Activated naive CD8-positive, alpha-beta T cell treated with anti-CD3 and anti-CD28 coated beads for 36 hours (primary cell): ENCODE measurements at regions not wholly inside any gene's neighbourhood (a gene's known extent, or its start where the extent isn't known, plus 50 kb on each side); places are given as distances from the start of the nearest gene placed in this dataset.

ENCODE experiments used
- DNase-seq: peaks from one replicate; pipeline ENCODE4 v3.0.0; 2021
- H3K27ac Mint-ChIP-seq: one replicate; pipeline ENCODE4 v1.8.0; 2022; ENCODE audit warnings: mild to moderate bottlenecking, moderate library complexity, mixed read lengths
- H3K27me3 Mint-ChIP-seq: one replicate; pipeline ENCODE4 v1.8.0; 2022; ENCODE audit warnings: mild to moderate bottlenecking, mixed read lengths
- H3K36me3 Mint-ChIP-seq: one replicate; pipeline ENCODE4 v1.8.0; 2021; ENCODE audit warnings: mild to moderate bottlenecking, mixed read lengths
- H3K4me1 Mint-ChIP-seq: one replicate; pipeline ENCODE4 v1.8.0; 2021; ENCODE audit warnings: mixed read lengths
- H3K4me3 Mint-ChIP-seq: one replicate; pipeline ENCODE4 v1.8.0; 2022; ENCODE audit warnings: mild to moderate bottlenecking, moderate library complexity, mixed read lengths
- H3K9me3 Mint-ChIP-seq: one replicate; pipeline ENCODE4 v1.8.0; 2022; ENCODE audit warnings: mixed read lengths

DNA sequence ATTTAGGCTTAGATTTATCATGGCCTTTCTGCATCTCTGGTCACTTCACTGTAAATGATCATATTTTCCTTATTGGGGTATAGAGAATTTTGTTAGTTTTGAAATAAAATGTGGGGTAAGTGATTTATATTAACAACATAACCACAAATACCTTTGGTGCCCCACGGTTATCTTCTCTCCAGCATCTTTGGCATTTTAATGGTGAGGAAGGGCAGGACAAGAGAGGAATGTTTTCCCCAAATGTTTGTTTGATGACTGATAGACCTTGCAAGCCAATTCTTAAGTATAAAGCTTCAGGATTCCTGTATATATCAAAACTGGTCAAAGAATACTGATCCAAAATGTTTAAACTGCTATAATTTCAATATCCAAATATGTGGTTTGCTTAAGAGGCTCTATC lies 171.6 kb upstream of the SMLR1 start:
- Mint-ChIP-seq H3K9me3 (peaks cover 3% of the 10 kb centered on the region), H3K4me1 (no peaks in the 10 kb centered on the region), H3K27me3 (no peaks in the 10 kb centered on the region), H3K36me3 (no peaks in the 10 kb centered on the region), H3K27ac (no peak overlapping the region), H3K4me3 (no peak overlapping the region)
- no peak for DNase-seq

DNA sequence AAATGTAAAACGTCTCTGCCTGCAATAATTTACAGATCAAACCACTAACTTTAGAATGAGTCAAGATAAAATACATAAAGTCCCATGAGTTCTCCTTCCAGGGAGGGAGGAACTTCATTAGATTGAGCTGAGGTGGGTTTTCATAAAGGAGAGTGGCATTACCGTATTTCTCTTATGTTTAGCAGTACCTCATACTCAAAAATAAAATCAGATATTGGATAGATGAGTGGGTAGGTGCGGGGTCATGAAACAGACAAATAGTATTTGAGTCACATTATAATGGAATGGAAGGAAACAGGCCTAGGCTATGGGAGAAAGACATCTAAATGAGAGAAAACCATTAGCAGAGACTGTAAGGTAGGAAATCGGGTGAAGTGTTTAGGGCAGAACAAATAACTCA lies 166.1 kb upstream of the SMLR1 start:
- H3K4me1 Mint-ChIP-seq, result no peaks in the 10 kb centered on the region
- H3K36me3 Mint-ChIP-seq, result no peaks in the 10 kb centered on the region

DNA sequence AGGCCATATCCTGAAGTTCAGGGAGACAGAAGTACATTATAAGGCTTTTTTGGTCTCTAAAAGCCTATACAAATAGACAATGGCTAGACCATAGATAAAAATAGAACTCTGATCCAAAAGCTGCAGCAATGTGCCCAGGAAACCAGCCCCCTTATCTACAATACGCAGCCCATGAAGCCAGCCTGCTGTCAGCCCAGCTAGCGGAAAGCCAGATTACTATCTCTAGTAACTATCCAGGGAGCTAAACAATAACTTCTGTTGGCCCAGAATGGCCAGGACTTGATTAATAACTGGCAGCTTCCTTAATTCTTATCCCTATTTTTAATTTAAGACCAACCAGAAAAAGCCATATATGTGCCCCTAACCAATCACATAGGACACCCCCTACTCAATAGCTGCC lies 160.4 kb upstream of the SMLR1 start:
- Mint-ChIP-seq H3K27ac (no peak overlapping the region), H3K27me3 (no peaks in the 10 kb centered on the region), H3K36me3 (no peaks in the 10 kb centered on the region), H3K4me1 (no peaks in the 10 kb centered on the region), H3K9me3 (peaks cover 2% of the 10 kb centered on the region), H3K4me3 (no peak overlapping the region)
- DNase-seq, result no peak

More for the DNA sequence above, 166.1 kb upstream of the SMLR1 start:
- H3K9me3 Mint-ChIP-seq, result peaks cover 5% of the 10 kb centered on the region
- no peaks in the 10 kb centered on the region for H3K27me3 Mint-ChIP-seq
- no peak overlapping the region for H3K4me3 Mint-ChIP-seq
- no peak for DNase-seq
- no peak overlapping the region for H3K27ac Mint-ChIP-seq

DNA sequence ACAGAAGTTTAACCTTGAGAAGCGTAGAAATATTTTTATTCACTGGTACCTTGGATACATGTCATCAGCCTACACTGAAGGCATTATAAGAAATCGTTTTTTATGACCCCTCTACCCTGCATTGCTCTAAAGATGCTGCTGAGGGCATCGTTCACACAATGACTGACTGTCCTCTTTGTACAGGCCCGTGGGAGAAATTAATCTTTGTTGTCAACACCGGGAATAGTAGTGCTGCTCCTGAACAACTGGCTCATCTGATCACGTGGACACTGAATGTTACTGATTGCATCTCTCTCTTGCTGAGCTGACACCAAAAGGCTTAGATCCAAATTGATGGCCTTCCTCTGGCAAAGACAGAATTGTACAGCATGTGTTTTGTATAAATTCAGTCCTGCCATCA lies 157.1 kb upstream of the SMLR1 start:
- H3K27me3 Mint-ChIP-seq, result no peaks in the 10 kb centered on the region
- H3K9me3 Mint-ChIP-seq, result peaks cover 1% of the 10 kb centered on the region
- no peak for DNase-seq
- no peaks in the 10 kb centered on the region for H3K36me3 Mint-ChIP-seq
- H3K4me1 Mint-ChIP-seq, result no peaks in the 10 kb centered on the region
- no peak overlapping the region for H3K27ac Mint-ChIP-seq
- H3K4me3 Mint-ChIP-seq, result no peak overlapping the region

DNA sequence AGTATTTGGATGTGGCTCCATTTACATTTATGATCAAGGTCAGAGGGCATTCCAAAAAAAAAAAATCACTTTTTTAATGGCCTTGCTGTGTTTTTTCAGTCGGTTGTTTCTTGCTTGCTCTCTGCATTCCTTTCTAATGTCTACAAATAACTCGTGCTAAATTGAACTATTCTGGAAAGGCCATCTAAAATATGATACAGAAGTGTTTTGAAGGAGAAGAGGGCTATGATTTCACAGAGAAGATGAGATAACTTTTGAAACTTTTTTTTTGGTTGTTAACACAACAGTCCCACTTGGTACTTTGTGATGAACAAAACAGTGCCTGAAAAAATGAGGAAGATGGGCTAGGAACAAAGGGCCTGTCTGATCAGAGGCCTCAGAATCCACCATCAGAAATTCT lies 156.1 kb upstream of the SMLR1 start:
- Mint-ChIP-seq H3K9me3 (no peaks in the 10 kb centered on the region), H3K27ac (no peak overlapping the region), H3K4me1 (no peaks in the 10 kb centered on the region), H3K36me3 (no peaks in the 10 kb centered on the region), H3K27me3 (no peaks in the 10 kb centered on the region), H3K4me3 (no peak overlapping the region)
- DNase-seq, result no peak

DNA sequence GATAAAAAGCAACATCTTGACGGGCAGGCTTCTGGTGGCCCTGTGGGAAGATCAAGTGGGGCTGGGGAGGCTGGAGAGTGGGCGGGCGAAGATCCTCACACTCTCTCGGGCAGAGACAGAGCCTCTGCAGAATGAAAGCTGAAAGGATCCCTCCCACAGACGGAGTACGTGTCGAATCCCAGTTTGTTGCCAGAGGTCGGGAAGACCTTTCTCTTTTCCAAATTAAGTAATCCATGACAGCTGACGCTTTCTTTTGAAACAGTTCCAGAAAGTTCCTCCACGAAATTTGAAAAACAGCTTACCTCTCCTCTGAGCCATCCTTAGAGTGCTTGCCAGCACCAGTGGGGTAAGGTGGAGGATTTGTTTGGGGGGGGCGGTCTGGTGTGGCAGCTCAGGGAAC lies 155.6 kb upstream of the SMLR1 start:
- Mint-ChIP-seq H3K36me3 (no peaks in the 10 kb centered on the region), H3K4me3 (no peak overlapping the region), H3K27me3 (no peaks in the 10 kb centered on the region), H3K27ac (no peak overlapping the region), H3K9me3 (peaks cover 3% of the 10 kb centered on the region), H3K4me1 (no peaks in the 10 kb centered on the region)
- no peak for DNase-seq

DNA sequence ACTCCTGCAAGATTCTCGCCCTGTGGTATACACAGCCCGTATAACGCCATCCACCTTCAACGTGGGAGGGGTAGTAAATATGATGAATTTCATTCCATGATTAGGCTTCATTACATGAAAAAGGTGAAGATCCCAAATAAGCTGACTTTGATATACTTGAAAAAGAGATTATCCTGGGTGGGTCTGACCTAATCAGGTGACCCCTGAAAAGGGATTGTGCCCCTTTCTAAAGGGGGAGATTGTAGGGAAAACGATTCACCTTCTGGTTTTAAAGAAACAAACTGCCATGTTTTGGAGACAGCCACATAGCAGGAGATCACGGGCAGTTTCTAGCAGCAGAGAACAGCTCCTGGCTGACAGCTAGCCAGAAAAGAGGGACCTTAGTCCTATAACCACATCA lies 155.1 kb upstream of the SMLR1 start:
- H3K27ac Mint-ChIP-seq, result no peak overlapping the region
- peaks cover 8% of the 10 kb centered on the region for H3K9me3 Mint-ChIP-seq
- peak overlapping the region; percentile 34 for H3K4me3 Mint-ChIP-seq
- no peaks in the 10 kb centered on the region for H3K36me3 Mint-ChIP-seq
- no peaks in the 10 kb centered on the region for H3K27me3 Mint-ChIP-seq
- H3K4me1 Mint-ChIP-seq, result no peaks in the 10 kb centered on the region
- no peak for DNase-seq

DNA sequence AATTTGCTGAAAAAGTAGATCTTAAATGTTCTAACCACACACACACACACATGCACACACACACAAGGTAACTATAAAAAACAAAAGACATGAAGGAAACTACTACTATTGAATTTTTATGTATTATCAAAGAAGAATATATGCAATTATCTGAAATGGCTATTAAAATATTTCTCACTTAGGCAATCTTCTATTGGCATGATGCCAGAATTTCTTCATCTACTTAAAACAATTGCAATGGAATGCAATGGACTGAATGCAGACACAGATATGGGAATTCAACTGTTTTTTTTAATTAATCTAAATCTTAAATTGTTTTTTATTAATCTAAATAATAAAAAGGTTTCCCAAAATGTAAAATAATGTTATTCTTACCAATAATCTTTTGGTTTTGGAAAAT lies 152.6 kb upstream of the SMLR1 start:
- Mint-ChIP-seq H3K4me1 (no peaks in the 10 kb centered on the region), H3K27me3 (no peaks in the 10 kb centered on the region), H3K9me3 (peaks cover 15% of the 10 kb centered on the region), H3K4me3 (no peak overlapping the region), H3K36me3 (peaks cover 5% of the 10 kb centered on the region), H3K27ac (no peak overlapping the region)
- DNase-seq, result no peak

DNA sequence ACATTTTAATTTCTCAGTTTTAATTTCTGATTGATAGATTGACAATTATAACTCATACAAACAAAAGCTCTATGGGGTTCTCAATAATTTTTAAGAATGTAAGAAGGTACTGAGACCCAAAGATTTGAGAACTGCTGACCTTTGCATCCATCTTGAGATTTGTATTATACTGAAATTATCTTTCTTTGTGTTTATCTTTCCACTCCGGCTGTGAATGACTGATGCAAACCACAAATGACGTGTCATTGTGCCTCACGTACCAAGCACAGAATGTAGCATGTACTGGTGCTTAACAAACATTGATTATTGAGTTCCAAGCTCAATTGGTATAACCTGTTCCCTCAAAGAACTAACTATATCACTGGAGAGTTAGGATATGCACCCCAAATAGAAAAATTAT lies 152.1 kb upstream of the SMLR1 start:
- no peak overlapping the region for H3K4me3 Mint-ChIP-seq
- DNase-seq, result no peak
- H3K27me3 Mint-ChIP-seq, result no peaks in the 10 kb centered on the region
- H3K9me3 Mint-ChIP-seq, result peaks cover 18% of the 10 kb centered on the region
- no peak overlapping the region for H3K27ac Mint-ChIP-seq
- peaks cover 5% of the 10 kb centered on the region for H3K36me3 Mint-ChIP-seq
- no peaks in the 10 kb centered on the region for H3K4me1 Mint-ChIP-seq

DNA sequence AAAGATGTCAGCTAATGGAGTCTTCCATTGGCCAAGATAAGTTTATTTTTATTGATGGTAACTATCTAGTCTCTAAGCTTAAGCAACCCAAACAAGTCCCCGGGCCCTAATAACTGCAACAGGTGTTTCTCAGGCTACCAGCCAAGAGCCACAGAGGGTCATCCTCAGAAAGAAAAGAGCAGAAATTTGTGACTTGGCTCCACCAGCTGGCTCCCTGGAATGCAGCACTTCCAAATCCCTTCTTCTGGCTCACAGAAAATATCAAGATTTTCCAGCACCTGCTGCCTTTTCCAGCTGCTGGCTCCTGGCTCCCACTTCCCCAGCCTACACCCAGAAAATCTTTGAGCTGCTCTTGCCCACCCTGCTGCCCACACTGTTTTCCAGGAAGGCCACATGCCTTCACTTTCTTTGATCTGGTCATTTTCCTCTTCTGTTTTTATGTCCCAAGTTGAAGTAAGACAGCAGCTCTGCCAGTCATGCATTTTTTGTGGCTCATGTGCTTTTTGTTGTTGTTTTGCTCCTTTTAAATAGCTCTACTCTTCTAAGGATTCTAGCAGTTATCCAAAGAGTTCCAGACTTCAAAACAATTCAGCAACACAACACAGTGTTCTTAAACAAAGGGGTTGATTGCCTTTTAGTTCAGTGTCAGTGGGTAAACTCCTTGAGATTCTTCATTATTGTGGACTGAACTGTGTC lies 151.0 kb upstream of the SMLR1 start:
- no peak overlapping the region for H3K4me3 Mint-ChIP-seq
- H3K4me1 Mint-ChIP-seq, result no peaks in the 10 kb centered on the region
- DNase-seq, result no peak
- H3K9me3 Mint-ChIP-seq, result peaks cover 18% of the 10 kb centered on the region
- no peak overlapping the region for H3K27ac Mint-ChIP-seq
- no peaks in the 10 kb centered on the region for H3K27me3 Mint-ChIP-seq
- peaks cover 5% of the 10 kb centered on the region for H3K36me3 Mint-ChIP-seq

DNA sequence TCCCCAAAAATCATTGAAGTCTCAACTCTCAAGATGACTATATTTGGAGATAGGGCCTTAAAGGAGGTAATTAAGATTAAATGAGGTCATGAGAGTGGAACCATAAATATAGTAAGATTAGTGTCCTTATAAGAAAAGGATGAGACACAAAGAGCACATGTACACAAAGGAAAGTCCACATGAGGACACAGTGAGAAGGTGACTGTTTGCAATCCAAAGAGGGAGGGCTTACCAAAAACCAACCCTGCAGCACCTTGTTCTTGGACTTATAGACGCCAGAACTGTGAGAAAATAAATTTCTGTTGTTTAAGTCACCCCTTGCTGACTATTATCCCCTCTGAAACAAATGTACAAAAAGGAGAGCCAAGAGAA lies 150.4 kb upstream of the SMLR1 start:
- no peak for DNase-seq
- Mint-ChIP-seq H3K27ac (no peak overlapping the region), H3K36me3 (peaks cover 5% of the 10 kb centered on the region), H3K4me3 (no peak overlapping the region), H3K9me3 (peaks cover 18% of the 10 kb centered on the region), H3K27me3 (no peaks in the 10 kb centered on the region), H3K4me1 (no peaks in the 10 kb centered on the region)

DNA sequence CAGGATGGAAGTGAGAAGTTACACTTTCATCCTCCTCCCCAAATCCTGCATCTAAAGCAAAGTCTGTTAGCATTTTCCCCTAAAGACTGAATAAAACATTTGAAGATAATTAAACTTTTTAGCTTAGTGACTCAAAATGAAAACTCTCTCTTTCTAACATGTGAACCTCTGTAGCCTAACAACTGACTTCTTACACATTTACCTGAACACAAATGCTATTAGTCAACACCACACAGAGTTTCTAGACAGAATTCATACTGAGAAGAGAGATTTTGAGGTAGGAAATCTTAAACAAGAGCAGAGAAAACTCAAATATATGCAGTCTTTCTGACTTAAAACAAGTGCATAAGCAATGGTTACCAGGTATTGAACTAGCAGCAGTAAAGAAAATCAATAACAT lies 149.9 kb upstream of the SMLR1 start:
- peaks cover 18% of the 10 kb centered on the region for H3K9me3 Mint-ChIP-seq
- no peaks in the 10 kb centered on the region for H3K4me1 Mint-ChIP-seq
- H3K36me3 Mint-ChIP-seq, result peaks cover 5% of the 10 kb centered on the region
- no peak for DNase-seq
- no peak overlapping the region for H3K4me3 Mint-ChIP-seq
- no peak overlapping the region for H3K27ac Mint-ChIP-seq
- no peaks in the 10 kb centered on the region for H3K27me3 Mint-ChIP-seq

DNA sequence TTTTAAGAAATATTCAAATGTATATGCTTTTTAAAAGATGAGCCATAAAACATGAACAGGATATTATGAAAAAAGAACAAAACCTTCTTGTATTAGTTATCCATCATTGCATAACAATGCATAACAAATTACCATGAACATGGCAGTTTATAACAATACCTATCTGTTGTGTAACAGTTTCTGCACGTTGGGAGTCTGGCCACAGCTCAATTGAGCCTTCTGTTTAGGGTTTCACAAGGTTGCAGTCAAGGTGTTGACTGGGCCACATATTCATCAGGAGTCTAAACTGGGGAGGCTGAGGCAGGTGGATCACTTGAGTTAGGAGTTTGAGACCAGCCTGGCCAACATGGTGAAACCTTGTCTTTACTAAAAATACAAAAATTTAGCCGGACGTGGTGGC lies 149.4 kb upstream of the SMLR1 start:
- H3K9me3 Mint-ChIP-seq, result peaks cover 18% of the 10 kb centered on the region
- peaks cover 5% of the 10 kb centered on the region for H3K36me3 Mint-ChIP-seq
- no peak for DNase-seq
- H3K27me3 Mint-ChIP-seq, result no peaks in the 10 kb centered on the region
- no peaks in the 10 kb centered on the region for H3K4me1 Mint-ChIP-seq
- no peak overlapping the region for H3K4me3 Mint-ChIP-seq
- H3K27ac Mint-ChIP-seq, result no peak overlapping the region

DNA sequence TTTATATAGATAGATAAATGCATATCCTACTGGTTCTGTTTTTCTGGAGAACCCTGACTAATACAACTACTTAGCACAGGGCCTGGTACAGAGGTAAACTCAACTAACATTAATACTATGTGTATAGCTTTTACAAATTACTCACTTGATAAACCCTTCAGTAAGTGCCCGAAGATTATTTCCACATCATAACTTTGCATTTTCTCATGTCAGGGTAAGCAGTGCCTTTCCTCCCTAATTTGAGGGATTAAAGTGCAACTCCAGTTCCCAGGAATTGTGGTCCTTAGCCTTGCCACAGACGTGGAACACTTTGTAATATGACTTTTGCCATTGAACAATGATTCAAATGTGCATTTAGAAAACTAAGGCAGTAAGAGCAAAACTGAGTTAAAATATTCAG lies 147.5 kb upstream of the SMLR1 start:
- peaks cover 18% of the 10 kb centered on the region for H3K9me3 Mint-ChIP-seq
- H3K27me3 Mint-ChIP-seq, result no peaks in the 10 kb centered on the region
- H3K27ac Mint-ChIP-seq, result no peak overlapping the region
- peaks cover 5% of the 10 kb centered on the region for H3K36me3 Mint-ChIP-seq
- H3K4me3 Mint-ChIP-seq, result no peak overlapping the region
- H3K4me1 Mint-ChIP-seq, result no peaks in the 10 kb centered on the region
- DNase-seq, result no peak

DNA sequence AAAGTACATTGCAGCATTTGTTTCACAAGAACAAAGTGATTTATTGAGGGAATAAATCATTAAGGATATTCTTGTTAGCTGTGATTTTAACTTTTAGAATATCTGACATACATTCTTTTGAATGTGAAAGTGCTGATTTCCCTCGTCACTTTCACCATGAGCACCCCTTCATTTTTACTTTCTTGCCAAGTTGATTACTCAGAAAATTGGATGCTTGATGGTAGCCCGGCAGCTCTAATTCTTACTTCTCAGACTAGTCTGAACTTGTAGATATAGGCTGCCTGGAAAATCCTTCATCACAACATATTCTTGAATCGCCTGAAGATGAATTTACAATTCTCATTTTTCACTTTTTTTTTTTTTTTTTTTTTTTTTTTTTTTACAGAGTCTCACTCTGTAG lies 147.1 kb upstream of the SMLR1 start:
- peaks cover 5% of the 10 kb centered on the region for H3K36me3 Mint-ChIP-seq
- H3K27me3 Mint-ChIP-seq, result no peaks in the 10 kb centered on the region
- no peak overlapping the region for H3K4me3 Mint-ChIP-seq
- H3K27ac Mint-ChIP-seq, result no peak overlapping the region
- peaks cover 18% of the 10 kb centered on the region for H3K9me3 Mint-ChIP-seq
- no peak for DNase-seq
- H3K4me1 Mint-ChIP-seq, result no peaks in the 10 kb centered on the region

DNA sequence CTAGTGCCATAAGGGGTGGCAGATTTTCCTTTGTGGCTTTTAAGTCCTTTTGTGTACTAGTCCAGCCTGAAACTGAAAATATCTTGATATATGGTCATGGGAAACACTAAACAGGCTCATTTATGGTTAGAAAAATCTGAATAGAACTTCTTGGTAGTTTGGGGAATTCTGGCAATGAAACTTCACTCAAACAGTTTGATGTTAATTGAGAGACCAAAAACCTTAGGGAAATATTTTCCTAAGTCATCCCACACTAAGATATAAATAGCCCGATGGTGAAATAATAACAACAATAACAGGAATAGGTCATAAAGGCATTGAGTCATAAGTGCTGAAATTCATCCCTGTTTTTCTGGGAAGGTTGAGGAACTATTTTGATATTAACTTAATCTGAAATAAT lies 146.2 kb upstream of the SMLR1 start:
- Mint-ChIP-seq H3K27me3 (no peaks in the 10 kb centered on the region), H3K36me3 (peaks cover 5% of the 10 kb centered on the region), H3K9me3 (peaks cover 18% of the 10 kb centered on the region), H3K4me1 (no peaks in the 10 kb centered on the region), H3K4me3 (no peak overlapping the region), H3K27ac (no peak overlapping the region)
- no peak for DNase-seq

DNA sequence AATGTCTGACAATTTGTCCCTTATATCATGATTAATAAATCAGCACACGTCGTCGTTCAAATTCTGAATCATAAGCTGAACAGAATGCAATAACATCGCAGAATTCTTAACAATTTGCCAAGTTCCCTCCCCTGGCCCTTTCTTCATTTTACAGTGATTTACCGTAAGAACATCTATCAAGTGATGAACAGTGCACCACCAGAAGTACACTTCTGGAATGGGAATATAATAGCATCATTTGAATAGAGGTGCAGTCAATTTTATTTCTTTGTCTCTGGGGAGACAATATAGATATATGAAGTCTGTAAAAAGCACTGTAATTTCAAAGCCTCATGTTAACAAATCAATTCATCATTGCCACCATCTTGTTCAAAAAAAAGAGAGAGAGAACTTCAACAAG lies 145.1 kb upstream of the SMLR1 start:
- H3K4me3 Mint-ChIP-seq, result no peak overlapping the region
- no peak for DNase-seq
- H3K4me1 Mint-ChIP-seq, result no peaks in the 10 kb centered on the region
- H3K9me3 Mint-ChIP-seq, result peaks cover 10% of the 10 kb centered on the region
- peaks cover 5% of the 10 kb centered on the region for H3K36me3 Mint-ChIP-seq
- no peak overlapping the region for H3K27ac Mint-ChIP-seq
- H3K27me3 Mint-ChIP-seq, result no peaks in the 10 kb centered on the region
